GM20000 (cell line): ENCODE measurements at regions not wholly inside any gene's neighbourhood (a gene's known extent, or its start where the extent isn't known, plus 50 kb on each side); places are given as distances from the start of the nearest gene placed in this dataset.

ENCODE experiments used
- DNase-seq: peaks from one replicate; pipeline ENCODE4 v3.0.0; 2012; ENCODE audit warnings: low spot score
- CTCF ChIP-seq: IDR thresholded peaks from 2 replicates; pipeline ENCODE4 v1.5.1; 2012; ENCODE audit warnings: mild to moderate bottlenecking, control low read depth; ENCODE audit errors: extremely low read depth, missing control alignments

- DNase-seq, result no peak
- TF ChIP-seq CTCF, result no peak
These were observed 610.9 kb downstream of the RERGL start for GRCh38 chr12:17478908-17479673.

- DNase-seq, result no peak
- TF ChIP-seq CTCF, result no peak
These were observed 619.5 kb downstream of the RERGL start for GRCh38 chr12:17470460-17470859.

- no peak for TF ChIP-seq CTCF
- no peak for DNase-seq
These were observed 630.8 kb downstream of the RERGL start for GRCh38 chr12:17459214-17459613.

- no peak for DNase-seq
- TF ChIP-seq CTCF, result no peak
These were observed 633.5 kb downstream of the RERGL start for GRCh38 chr12:17456486-17456885.

- DNase-seq, result no peak
- TF ChIP-seq CTCF, result no peak
These were observed 651.9 kb downstream of the RERGL start for GRCh38 chr12:17438141-17438540.

GRCh38 chr12:17416748-17417147 is 673.2 kb downstream of the RERGL start:
- no peak for DNase-seq
- no peak for TF ChIP-seq CTCF

- no peak for TF ChIP-seq CTCF
- DNase-seq, result no peak
These were observed 675.4 kb downstream of the RERGL start for GRCh38 chr12:17414596-17414995.
